ENCODE measurements at regions not wholly inside any gene's neighbourhood (a gene's known extent, or its start where the extent isn't known, plus 50 kb on each side); places are given as distances from the start of the nearest gene placed in this dataset.
"Not testable (repeated sequence)": the region's sequence is repeated elsewhere in the genome, so short reads cannot be mapped to it uniquely, and the experiment has no call there.

DNA sequence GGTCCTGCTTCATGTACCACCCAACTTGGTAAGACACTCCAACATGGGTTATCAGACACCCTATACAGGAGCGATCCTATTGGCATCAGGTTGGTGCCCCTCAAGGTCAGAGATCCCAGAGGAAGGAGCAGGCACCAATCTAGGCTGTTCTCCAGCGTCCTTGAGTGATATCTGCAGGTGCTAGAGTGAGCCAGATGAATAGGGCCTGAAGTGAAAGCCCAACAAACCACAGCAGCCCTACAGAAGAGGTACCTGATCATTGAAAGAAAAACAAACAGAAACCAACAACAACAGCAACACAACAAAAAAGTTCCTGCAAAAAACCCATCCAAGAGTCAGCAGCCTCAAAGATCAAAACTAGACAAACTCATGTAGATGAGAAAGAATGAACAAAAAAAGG lies 584.8 kb downstream of the HINT1 start:
- DNase-seq: no peak

DNA sequence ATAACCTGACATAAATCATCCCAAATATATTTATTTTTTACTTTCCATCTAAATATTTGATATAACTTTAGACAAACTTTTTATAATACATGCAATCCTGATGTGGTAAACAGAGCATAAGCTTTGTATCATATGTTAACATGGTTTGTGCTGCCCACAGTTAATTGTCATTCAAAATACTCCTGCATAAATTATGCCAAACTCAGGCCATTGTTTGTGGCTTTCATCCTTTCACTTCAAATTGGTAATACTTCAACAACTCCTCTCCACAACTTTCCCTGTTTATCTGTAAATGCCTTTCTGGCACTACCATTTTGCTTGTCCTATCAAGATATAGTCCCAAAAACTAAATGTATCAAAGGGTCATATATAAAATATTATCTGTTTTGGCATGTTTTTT lies 586.7 kb downstream of the HINT1 start:
- no peak for DNase-seq

DNA sequence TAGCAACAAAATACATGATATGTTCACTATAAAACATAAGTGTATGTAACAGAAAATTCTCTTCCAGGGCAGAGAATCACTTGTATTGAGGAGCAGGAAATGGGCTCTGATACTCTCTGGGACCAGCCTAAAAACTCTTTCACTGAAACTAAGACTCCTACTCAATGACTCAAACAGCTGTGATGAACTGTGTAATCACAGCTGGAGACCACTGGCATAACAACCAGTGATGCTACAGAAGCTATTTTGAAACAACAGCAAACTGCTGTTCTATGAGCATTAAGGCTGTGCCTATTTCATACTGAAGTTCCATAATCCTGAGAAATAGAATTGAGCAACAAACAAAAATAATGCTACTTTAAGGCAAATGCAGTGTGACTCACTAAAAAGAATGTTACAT lies 594.0 kb downstream of the HINT1 start:
- no peak for DNase-seq

DNA sequence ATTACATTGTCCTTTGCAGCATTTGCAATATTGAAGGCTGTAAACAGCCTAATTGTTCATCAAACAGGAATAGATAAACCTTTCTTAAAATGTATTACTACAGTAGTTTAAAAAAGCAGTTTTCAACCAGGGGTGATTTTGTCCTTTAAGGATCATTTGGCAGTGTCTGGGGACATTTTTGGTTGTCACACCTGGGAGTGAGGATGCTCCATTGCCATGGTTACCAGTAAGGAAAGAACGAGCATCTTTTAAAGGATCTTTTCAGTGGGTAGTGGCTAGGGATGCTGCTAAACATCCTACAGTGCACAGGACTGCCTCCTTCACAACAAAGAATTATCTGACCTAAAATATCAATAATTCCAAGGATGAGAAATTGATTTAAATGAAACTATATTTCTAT lies 596.3 kb downstream of the HINT1 start:
- DNase-seq: no peak

DNA sequence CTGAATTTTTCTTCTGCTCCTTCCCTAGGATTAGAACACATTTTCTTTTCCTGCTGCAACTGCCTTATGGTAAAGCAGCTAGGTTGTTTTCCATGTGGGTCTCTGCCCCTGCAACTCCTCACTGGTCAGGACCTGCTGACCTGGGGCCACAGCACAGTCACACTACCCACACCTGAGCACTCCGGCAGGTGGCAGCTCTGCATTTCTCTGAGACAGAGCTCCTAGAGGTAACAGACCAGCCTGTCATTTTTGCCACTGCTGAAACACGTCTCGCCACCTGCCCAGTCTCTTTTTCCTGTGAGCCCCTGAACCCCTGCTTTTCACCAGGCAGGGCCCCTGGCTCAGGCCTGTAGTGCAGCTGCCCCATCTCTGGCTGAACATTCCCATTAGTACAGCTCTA lies 609.6 kb downstream of the HINT1 start:
- DNase-seq: no peak

DNA sequence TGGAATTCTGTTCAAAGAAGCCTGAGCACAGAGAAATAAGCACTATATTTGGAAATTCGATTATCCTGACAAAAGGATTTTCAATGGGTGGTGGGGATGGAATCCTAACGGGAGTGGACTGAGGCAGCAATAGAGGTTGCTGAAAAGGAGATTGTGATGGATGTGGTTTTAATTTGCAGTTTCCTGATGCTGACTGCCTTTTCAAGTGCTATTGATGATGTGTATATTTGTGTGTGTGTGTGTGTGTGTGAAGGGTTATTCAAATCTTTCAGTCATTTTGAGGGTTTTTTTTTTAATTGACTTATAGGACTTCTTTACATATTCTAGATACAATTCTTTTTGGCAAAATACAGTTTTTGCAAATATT lies 614.5 kb downstream of the HINT1 start:
- no peak for DNase-seq

DNA sequence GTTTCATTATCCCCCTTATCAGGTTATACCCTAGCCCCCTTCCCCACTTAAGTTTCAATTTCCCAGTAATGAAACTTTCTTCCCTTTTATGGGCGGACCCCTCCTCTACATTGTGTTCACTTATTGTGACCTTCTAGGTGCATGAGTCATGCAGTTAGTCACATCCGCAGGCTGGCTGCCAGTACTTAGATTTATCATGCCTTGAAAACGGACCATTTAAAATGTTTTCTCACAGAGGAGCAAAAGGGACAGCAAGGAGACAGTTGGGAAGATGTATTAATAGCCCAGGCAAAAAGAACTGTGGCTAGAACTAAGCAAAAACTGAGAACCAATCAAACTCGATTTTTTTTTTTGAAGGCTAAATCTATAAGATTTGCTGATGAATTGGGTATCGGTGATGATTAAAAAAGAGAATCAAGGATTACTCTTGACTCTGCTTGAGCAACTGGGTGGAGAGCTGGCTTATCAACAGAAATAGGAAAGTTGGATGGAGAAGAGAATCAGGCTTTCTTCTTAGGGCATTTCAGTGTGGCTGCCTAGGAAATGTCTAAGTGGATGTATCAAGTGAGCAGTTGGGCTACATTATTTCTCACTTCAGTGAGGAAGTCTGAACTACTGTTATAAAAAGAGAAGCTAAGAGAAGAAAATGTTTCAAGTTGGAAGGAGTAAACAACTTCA lies 615.0 kb downstream of the HINT1 start:
- no peak for DNase-seq

DNA sequence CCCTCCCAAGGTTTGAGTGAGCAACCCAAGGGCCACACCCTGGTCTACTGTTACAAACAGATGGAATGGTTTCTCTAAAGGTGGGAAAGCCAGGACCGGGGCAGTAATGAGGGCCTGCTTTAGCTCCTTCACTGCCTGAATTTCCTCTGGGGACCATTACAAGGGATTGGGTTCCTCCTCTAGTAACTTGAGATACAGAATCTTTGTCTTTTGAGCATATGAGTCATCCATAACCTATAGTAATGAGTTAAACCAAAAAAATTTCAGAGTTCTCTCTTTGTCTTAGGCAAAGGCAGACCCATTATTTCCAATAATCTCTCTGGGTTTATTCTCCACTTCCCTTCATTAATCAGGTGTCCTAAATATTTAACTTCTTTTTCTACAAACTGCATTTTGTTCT lies 618.8 kb downstream of the HINT1 start:
- DNase-seq: no peak

DNA sequence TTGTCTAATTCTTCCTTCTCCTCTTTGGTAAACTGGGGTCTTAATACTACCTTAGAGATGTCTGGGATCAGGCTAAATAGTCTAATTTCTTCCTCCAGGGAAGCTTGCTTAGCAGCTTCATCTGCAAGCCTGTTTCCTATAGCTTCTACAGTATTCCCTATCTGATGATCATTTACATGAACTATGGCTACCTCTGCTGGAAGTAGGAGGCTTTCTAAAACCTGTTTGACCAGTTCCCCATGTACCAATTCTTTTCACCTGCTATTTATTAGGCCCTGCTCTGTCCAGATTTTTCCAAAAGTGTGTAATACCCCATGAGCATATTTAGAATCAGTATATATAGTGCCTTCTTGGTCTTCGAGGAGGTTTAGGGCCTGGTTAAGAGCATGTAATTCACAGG lies 619.8 kb downstream of the HINT1 start:
- no peak for DNase-seq

DNA sequence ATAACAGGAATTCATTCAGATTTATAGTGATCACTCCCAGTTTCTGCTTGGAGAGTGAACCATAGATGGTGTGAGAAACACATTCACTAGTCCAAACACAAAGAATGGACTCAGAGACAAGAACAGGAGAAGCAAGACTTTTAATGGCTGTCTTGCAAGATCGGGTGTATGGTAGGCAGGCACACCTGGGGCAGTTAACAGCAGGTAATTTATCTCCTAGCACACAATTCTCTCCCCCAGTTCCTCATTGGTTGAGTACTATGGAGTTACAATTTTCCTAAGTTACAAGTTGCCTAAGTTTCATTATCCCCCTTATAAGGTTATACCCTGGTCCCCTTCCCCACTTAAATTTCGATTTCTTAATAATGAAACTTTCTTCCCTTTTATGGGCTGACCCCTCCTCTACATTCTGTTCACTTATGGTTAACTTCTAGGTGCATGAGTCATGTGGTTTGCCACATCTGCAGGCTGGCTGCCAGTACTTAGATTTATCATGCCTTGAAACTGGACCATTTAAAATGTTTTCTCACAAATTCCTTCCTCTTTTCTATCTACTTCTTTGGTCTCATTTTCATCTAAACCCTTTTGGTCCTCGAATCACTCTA lies 623.3 kb downstream of the HINT1 start:
- no peak for DNase-seq

DNA sequence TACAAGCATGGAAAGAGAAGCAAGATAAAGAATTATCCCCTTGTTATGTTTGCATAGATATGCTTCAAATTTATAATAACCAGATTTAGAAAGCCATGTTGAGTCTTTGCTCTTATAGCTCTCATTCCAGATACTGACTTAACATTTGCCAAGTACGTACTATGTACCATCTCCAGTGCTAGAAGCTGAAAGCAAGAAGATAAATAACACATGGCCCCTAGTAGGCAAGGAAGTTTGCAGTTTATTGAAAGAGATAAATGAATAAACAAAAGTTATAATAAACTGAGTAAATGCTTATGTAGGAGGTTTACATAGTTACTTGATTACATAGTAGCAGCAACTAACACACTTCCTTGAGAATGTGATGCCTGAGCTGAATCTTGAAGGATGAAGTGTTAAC lies 628.4 kb downstream of the HINT1 start:
- no peak for DNase-seq

DNA sequence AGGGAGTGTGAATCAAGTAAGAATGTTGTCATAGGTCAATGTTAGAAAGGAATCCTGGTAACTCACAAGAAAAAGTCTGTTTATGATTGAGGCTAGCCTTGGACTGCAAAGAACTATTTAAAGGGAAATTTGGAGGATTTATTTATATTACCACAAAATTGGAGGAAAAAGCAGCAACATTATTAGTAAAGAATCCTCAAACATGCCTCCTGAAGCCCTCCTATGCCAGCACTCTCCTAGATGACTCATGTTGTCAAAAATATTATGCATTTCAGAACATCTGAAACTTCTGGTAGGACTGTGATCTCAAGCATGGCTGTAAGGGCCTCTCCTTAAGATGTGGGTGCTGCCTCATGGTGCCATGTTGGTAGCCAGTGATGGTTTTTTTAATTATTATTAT lies 628.5 kb downstream of the CHSY3 start:
- DNase-seq: no peak

DNA sequence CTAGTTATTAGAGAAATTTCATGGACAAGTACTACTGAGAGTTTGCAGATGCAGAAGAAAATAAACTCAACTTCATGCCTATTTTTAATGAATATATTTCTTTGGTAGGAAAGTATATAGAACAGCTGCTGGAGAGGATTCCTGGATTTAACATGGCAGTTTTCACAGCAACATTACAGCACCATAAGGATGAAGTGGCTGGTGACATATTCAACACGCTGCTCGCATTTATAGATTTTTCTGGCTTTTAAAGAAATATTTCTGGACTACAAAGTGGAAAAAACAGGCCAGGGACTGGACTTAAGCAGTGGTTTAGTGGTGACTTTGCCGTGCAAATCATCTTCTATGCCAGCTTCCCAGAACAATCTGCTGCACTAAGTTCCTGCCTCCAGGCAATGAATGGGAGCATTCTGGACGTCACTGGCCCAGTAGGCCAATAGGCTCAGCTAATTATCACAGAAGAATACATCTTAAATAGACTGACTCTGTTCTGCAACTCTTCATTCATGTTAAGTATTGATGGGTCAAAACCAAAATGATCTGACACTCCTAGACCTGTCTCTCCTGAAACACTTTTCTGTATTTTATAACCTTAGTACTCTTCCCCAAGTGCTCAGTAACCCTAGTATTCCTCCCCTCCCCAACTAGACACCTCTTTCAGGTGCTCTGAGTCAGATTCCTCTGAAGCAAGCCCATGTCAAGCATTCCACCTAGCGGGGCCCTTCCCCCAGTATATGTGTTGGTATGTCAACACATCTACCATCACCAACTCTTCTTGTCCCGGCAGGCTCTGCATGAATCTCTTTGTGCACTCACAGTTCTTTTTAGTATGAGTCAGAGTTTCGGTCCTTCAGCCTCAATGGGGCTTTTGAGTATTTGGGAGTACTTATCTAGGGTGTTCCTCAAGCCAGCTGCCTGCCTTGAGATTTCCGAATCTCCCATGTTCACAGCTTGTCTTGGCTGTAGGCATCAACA lies 625.5 kb downstream of the CHSY3 start:
- no peak for DNase-seq

DNA sequence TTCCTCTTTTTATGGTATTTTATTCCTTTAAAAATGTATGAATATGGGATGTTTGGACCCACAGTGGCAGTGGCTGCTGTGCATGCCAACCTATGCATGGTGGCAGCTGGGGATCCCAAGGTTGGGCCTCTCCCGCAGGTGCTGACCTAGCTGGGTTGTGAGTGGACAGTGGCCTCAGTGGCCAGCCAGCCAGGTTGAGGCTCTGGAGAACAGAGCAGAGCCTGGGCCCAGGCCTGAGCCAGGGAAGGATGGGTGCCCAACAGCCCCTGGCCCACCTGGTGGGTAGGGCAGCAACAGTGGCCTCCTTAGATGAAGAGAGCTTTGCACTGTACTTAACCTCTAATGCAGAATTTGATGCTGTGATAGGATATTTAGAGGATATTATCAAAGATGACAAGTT lies 624.8 kb downstream of the CHSY3 start:
- DNase-seq: no peak

DNA sequence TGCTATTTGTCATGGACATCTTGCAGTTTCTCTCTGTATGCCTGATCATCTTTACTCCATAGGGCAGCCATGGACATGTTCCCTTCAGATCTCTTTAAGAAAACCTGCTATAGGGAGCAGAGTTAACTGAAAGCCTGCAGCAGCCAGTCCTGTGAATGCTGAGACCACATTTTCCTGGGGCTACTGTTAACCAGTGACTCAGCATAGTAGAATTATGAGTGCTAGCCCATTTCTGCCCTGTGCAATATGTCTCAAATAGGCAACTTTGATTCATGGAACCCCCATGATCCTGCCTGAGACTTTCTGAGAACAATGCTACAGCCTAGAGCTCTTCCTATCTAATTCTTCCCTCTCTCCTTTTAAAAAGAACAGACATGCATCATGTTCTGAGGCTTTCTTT lies 624.2 kb downstream of the CHSY3 start:
- no peak for DNase-seq

DNA sequence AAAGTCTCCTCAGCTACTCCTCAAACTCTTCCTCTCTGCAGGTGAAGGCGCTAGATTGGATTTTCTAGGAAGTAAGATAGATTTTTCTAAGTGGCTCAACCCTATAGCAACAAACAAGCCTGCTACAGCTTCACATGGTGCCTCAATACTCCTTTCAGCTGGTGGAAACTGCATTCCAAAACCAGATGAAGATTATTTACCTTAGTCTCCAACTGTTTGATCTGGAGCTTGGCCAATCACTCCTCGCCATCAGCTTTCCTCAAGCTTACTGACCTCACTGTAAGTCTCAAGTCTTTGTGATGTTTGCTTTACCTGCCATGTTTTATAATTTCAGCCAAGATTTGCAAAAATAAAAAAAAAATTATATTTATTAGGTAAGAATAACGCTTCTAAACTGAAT lies 622.4 kb downstream of the CHSY3 start:
- DNase-seq: no peak

DNA sequence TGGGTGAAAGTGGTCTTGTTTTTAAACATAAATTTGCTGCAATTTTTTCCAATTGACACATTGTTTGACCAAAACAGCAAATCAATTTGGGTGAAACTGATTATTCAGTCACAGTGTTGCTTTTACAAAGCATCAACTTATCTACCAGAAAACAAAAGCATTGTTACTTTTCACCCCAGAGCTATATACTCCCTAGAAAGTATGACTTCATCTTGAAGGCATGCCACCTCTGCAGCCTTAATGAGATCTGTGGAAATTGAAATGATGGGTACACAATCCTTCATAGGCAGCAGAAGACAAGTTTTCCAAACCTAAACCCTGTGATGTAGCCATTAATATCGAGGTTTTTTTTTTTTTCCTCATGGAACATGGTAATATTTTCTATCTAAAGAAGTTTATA lies 615.9 kb downstream of the CHSY3 start:
- no peak for DNase-seq

DNA sequence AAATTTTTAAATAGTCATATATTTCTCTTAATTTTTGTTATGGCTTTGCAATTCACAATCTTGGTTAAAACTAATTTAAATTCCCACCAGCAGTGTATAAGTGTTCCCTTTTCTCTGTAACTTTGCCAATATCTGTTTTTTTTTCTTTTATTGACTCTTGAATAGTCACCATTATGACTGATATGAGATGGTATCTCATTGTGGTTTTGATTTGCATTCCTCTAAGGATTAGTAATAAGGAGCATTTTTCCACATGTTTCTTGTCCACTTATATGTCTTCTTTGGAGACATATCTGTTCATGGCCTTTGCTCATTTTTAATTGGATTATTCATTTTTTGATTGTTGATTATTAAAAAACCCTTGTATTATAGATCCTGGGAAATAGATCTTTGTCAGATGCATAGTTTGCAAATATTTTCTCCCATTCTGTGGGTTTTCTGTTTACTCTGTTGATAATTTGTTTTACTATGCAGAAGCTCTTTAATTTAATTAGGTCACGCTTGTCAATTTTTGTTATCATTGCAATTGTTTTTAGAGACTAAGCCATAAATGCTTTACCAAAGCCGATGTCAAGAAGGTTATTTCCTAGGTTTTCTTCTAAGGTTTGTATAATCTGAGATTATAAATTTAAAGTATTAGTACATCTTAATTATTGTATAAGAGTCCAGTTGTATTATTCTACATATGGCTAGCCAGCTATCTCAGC lies 610.9 kb downstream of the CHSY3 start:
- DNase-seq: no peak

DNA sequence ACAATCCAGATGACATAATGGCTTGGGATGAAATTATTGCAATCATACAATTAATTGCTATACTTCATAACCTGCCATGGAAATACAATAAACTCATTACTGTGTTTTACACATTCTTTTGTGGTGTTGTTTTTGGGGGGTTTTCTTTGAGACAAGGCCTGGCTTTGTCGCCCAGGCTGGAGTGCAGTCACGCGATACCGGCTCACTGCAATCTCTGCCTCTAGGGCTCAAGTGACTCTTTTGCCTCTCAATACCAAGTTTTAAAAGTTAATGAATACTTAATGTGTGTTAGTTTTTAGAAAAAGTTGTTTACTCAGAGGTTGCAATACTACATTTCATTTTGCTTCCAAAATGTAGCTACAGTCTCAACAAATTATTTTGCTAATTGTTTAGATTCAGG lies 598.4 kb downstream of the CHSY3 start:
- DNase-seq: no peak

DNA sequence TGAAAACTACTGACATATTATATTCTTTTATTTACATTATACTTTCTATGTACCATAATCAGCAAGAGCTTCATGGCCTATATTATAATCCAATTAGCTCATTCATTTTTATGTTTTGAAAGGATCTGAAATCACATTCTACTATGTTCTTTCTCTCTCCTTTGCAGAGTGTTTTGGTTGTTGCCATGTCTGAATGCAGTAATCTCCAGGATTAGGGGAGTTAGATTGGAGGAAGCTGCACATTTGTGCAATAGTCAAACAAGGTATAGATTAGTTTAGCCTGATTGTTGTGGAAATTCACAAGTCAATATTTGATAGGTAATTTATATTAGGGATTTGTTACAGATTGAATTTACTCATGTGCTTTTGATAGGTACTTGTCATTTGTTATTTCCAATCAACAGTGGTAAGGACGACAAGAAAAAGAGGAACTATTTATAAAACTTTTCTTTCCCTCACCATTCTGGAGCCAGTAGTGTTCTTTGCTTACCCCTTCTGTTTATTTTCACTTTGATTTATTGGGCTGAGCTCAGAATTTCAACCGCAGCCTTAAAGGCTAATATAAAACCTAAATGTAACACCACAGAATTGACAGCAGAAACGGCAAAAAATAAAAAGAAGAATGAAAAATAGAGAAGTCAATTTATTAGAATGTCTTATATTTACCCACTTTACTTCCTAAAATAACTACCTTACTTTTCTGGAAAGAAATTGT lies 597.0 kb downstream of the CHSY3 start:
- DNase-seq: no peak

DNA sequence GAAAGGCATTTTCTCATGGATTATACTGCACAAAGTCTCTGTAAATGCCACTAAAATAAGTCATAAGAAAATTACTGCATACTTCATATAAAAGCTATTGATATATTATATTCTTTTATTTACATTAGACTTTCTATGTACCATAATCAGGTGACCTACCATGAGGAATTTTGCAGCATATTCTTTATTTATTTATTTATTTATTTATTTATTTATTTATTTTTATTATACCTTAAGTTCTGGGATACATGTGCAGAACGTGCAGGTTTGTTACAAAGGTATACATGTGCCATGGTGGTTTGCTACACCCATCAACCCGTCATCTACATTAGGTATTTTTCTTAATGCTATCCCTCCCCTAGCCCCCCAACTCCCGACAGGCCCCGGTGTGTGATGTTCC lies 596.2 kb downstream of the CHSY3 start:
- not testable (repeated sequence) for DNase-seq

DNA sequence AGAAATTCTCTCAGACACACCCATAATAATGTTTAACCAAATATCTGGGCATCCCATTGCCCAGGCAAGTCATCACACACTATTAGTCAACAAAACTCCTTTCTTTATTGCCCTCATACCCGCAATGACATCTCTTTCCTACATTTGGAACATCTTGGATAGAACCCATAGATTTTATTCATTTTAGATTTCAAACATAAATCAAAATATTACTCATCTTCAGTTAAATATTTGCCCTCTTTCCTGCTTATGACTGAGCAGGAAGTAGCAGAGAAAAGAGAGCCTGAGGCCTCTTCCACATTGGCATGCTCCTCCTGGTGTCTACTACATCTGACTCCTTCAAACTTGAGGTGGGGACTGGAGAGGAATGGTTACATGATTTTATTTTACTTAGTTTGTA lies 592.0 kb downstream of the CHSY3 start:
- no peak for DNase-seq
